HG02840 (cell line): ENCODE measurements at regions not wholly inside any gene's neighbourhood (a gene's known extent, or its start where the extent isn't known, plus 50 kb on each side); places are given as distances from the start of the nearest gene placed in this dataset.
"Not testable (repeated sequence)": the region's sequence is repeated elsewhere in the genome, so short reads cannot be mapped to it uniquely, and the experiment has no call there.

ENCODE experiments used
- ATAC-seq: cut with Tn5 transposase; IDR thresholded peaks from one replicate; pipeline ENCODE4 v1.9.1; 2021; ENCODE audit warnings: mild to moderate bottlenecking, moderate library complexity, moderate number of reproducible peaks; ENCODE audit not compliant: unreplicated experiment, low FRiP score

DNA sequence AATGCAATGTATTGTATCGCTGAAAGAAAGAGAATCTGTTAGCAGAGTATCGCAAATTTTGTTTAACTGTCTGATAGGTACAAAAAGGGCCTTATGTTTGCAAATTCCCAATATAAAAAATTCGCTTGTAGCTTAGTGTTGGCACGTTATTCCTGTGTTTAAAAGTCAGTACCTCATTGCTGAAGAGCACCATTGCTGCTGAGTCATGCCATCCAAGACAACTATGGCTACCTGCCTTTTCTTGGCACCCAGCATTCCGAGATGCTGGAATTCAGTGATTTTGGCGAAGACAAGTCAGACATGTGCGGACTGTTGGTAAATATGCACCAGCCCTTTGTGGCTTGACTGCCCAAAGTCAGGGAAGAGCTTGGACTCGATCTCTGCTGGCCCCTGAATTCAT, 149.5 kb upstream of the EEA1 start:
- ATAC-seq, result no peak

DNA sequence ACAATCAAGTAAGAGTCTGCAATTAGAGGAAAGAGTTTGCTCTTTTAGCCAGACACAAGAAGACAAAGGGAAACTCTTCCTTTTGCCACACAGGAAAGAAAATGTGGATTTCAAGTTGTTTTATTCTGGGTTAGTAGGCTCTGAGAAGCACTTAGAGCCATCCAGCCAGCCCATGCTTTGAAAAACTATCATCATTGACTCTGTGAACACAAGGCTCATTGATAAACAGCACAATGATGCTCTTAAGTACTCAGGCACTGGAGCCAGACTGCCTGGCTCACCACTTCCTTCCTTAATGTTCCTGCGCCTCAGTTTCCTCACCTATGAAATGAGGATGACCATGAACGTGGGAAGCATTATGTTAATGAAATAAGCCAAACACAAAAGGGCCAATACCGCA, 150.2 kb upstream of the EEA1 start:
- no peak for ATAC-seq

DNA sequence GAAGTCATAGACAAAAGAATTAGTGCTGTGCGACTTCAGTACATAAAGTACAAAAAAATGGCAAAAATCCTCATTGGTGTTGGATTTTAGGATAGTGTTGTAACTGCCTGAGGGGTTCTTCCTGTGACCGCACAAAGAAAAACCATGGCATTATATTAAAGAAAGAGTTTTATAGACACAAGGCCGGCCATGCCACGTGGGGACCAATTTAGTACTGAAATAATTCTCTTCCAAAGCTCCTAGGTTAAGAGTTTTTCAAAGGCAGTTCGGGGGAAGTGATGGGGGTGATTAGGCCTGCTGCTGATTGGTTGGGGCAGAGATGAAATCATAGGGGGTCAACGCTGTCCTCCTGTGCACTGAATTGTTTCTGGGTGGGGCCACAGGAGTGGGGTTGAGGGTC, 150.9 kb upstream of the EEA1 start:
- ATAC-seq, result no peak

DNA sequence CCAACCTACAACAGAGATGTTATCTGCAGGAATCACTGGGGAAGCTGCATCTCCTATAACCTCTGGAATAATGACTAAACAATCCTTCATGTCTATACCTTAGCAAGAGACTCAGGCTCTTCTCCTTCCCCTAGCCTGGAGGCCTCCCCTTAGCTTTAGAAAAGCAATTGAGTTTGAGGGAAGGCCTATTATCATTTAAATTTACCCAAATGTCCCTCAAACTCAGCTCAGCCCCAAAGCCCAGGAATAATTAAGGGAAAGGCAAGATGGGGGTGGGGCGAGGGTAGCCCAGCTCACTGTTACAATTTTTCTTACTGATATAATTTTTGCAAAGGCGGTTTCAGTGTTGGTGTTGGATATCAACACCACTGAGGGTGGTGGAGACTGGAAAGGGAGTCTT, 151.4 kb upstream of the EEA1 start:
- ATAC-seq, result no peak

DNA sequence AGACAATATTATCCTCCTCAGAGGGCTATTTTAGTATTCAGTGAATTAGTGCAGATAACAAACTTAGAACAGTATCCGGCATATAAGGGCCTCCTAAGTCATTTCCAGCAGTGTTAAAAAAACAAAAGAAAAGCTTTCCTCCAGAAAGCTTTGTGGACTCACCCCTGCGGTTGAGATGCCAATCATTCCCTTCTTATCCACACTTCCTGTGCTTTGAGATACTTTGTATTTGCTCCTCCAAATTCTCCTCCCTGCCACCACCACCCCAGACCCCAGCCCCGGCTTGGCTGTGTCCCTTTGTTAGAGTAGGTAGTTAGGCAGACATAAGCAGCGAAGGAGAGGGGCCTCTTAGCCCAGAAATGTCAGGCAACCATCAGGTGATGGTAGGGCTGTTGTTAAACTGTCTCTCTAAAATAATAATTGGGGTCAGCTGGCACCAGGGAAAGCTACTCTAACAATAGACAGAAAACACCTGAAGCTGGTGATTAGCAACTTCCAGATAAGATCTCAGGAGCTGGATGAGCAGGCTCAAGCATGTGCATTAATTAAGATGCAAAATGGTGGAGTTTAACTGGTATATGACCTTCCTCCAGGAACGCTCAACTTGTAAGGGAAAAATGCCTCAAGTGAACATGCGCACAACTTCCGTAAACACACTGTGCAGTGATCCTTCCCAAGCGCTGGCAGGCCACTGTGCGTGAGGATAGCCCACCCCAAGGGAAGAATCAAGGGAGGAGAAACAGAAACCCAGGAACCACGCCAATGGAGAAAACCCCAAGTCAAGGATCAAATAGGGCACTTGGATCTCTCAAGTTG, 152.1 kb upstream of the EEA1 start:
- no peak for ATAC-seq

DNA sequence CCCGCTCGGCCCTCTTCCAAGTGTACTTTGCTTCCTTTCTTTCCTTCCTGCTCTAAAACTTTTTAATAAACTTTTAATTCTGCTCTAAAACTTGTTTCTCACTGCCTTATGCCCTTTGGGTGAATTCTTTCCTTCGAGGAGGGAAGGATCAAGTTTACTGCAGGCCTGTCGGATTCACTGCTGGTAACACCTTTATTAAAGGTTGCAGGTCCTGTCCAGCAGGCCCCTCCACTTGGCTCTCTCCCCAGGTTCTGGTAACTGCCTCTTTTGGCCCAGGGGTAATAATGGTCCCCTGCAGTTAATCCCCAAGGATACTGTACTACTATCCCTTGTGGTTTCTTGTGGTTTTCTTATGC, 152.7 kb upstream of the EEA1 start:
- no peak for ATAC-seq

DNA sequence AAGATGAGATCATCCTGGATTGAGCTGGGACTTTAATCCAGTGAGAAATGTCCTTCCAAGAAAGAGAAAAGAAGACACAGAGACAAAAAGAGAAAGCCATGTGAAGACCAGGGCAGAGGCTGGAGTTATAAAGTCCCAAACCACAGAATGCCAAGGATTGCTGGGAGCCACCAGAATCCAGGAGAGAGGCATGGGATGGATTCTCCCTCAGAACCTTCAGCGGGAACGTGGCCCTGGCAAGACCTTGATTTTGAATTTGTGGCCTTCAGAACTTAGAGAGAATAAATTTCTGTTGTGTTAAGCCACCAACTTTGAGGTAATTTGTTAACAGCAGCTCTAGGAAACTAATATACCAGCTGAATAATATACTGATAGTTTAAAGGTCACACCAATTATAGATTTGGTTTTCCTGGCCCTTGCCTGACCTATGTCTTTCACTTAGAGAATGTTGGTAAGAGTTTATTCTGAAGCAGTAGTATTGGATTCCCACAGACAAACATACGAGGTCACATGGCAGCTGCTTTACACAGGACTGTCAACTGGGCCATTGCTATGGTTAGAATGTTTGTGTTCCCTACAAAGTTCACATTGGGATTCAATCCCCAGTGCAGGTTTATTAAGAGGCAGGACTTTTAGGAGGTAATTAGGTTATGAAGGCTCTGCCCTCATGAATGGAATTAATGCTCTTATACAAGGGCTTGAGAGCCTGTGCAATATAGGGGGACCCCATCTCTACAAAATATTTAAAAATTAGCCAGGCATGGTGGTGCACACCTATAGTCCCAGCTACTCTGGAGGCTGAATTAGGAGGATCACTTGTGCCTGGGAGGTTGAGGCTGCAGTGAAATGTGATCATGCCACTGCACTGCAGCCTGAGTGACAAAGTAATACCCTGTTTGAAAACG, 156.5 kb upstream of the EEA1 start:
- no peak for ATAC-seq

DNA sequence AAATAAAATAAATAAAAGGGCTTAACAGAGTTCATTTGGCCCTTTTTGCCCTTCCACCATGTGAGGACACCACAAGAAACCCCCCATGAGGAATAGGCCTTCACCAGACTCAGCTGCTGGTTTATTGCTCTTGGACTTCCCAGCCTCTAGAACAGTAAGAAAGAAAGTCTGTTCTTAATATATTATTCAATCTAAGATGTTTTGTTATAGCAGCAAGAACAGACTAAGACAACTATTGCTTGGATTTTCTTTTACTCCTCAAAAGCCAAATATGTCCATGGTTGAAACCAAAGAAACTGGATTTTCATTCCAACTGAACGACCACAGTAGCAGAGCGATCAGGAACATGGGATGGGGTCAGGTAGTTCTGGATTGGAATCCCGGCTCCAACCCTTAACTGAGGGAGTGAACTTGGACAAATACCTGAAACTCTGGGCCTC, 157.2 kb upstream of the EEA1 start:
- no peak for ATAC-seq

DNA sequence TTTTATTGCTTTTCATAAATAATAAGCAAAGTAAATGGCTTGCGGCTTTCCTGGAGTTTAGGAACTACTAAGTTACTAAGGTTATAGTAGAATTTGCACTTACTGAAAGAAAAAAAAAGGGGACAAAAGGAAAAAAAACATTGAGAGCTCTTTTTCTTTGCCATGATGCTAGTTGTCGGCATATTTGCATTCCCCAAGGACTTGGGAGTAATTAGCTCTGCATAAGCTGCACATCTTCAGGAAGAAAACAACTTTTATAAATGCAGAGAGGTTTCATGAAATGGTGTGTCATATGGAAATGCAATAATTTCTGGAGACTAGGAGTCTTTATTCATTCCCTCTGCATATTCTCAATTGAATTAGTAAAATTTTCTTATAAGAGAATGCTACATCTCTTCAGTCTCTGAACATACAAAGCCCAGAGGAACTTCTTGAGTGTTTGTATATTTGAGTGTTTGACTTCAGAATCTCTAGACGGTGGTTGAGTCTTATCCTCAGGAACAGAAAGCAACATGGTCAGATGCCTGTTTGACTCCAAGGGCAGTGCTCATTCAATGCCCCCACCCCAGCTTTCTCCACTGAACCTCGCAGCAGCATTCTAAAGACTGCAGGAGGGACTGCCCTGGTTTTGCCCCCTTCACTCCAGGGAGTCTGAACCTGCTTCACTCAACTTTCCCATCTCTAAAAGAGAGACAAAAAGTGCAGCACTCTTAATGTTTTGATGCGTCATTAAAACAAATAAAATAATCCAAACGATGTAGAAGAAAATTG, 158.9 kb upstream of the EEA1 start:
- no peak for ATAC-seq

DNA sequence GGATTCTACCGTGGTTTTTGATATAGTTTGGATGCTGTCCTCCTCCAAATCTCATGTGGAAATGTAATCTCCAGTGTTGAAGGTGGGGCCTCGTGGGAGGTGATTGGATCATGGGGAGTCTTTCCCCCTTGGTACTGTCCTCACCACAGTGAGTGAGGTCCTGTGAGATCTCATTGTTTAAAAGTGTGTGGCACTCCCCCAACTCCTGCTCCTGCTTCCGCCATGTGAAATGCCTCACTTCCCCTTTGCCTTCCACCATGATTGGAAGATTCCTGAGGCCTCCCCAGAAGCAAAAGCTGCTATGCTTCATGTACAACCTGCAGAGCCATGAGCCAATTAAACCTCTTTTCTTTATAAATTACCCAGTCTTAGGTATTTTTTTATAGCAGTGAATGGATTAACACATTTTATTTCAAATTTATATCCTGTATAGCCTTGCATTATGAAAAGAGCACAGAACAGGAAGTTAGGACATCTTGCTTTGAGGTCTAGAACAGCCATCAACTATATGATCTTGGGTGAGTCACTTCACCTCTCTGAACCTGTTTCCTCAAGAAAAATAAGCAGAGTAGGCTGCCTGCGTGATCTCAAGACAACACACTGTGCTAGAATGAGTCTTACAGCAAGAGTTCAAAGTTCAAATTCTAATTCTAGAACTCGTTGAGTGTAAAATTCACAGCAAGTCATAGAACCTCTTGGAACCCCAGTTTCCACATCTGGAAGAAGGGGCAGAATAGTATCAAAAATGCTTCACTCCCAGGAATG, 160.9 kb upstream of the EEA1 start:
- ATAC-seq, result no peak

DNA sequence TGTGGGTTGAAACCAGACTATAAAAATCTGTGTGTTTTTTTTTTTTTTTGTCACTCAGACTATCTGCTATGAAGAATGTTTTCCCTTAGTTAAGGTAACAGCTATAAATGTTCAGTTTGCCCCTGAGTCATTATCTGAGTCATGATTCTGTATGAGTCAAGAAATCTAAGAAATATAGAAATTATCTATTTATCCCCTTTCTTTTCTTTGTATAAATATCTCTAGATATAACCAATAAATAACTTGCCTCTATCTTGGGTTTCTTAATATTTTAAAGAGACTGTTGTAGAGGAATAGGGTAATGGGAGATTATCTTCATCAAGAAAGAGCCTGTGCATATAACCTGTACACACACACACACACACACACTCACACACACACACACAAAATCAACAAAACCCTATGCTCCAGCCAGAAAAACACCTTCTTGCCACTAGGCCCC, 161.7 kb upstream of the EEA1 start:
- ATAC-seq, result no peak

DNA sequence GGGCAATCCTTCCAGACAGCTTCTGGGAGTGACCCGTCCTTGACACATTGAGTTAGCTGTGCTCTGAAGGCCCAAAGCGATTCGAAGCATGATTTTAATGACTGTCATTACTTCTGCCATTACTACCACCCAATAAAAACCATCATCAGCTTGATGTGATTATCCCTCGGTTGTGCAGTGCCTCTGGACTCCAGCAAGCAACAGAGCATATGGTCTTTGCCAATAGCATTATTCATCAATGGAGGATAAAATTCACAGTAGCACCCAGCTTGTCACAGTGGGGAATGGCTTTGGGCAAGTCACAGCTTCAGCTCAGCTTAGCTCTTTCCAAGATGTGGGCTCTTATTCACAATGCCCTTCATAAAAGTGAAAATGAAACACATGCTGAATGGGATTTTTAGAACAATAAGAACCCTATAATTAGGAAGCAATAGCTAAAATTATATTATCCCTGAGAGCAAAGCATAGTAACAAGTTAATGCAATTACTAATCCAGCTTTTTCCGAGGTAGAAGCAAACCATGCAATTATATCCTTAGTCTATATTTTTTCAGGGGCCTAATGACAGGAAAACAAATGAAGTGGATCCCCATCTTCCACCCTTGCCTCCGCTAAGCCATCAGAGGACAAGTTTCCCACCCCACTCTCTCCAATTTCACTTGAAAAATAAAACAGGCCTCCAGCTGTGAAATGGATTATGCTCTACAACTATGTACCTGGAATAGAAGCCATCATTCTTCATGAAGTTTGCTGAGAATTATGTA, 163.0 kb upstream of the EEA1 start:
- ATAC-seq, result no peak

DNA sequence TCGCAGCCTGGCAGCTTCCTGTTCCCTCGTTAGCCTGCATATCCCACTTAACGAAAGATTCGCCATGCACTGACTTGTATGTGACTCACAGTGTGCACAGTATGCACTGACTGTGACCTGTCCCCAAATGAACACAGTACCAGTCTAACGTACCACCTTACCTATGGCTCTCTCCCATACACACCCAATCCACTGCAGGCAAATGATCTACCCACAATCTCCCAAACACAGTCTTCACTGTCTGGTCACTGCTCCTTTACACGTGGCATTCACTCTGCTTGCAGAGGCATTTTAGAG, 163.5 kb upstream of the EEA1 start:
- no peak for ATAC-seq

DNA sequence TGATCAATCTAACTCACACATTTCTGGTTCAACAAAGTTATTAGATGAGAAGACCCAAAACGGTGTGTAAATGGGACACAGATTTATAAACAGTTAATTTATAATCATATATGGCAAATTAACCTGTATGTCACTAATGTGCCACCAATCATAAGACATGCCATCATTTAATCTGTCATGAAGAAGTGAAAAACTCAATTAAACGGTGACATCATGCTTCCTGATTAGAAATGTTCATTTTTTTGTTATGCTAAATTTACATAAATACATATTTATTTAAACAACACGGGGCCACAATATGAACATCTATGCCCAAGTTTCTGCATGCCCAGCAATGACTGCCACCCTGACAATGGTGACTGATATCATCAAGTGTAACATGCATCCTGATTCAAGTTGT, 164.1 kb upstream of the EEA1 start:
- no peak for ATAC-seq

DNA sequence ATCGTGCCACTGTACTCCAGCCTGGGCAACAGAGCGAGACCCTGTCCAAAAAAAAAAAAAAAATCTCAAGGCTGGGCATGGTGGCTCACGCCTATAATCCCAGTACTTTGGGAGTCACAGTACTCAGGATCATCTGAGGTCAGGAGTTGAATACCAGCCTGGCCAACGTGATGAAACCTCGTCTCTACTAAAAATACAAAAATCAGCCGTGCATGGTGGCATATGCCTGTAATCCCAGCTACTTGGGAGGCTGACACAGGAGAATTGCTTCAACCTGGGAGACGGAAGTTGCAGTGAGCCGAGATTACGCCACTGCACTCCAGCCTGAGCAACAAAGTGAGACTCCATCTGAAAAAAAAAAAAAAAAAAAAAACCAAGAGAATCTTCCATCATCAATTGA, 165.1 kb upstream of the EEA1 start:
- ATAC-seq, result not testable (repeated sequence)

DNA sequence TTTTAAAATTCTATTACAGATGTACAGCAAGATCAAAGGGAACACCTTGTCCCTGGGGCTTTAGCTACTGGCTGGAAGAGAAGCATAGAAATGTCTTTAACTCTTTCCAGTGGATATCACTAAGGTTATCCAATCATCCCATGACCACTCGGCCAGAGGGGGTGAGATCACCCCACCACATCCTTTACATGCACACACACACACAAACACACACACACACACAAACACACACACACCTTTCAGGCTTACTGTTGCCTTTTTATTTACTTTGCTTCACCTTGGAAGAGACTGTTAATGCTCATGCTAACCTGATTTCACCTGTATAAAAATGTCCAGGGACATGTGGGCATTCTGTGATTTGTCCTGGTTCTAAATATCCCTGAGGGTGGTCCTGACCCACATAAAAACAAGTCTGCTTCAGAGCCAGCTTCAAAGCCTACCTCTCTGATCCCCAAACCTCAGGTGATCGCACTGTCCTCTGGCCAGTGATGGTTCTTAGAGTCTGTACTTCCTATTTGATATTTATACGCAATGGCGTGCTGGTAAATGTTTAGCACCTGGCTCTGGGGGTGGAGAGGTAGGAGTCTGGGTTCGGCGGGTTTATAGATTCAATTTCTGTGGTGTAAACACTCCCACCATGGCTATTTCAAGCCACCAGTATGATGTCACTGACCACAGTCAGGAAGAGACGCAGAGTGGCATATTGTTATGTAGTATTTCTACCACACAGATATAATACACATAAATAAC, 166.1 kb upstream of the EEA1 start:
- ATAC-seq, result peak; percentile 92

DNA sequence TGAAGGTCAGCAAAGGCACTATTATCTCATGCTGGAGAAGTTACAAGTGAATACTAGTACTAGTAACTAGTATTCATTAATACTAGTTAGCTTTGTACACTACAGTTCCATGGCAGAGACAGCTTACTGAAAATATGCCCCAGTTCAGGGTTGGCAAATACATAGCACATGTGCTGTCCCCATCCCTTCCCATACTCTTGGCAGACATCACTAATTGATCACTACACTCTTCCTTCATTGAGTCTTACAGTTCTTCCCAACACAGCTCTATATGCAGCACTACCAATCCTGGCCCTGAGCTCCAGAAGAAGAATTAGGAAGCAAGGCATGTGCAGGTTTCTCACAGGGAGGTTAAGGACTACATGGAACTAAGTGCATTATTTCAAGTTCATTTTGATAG, 168.3 kb upstream of the EEA1 start:
- no peak for ATAC-seq

DNA sequence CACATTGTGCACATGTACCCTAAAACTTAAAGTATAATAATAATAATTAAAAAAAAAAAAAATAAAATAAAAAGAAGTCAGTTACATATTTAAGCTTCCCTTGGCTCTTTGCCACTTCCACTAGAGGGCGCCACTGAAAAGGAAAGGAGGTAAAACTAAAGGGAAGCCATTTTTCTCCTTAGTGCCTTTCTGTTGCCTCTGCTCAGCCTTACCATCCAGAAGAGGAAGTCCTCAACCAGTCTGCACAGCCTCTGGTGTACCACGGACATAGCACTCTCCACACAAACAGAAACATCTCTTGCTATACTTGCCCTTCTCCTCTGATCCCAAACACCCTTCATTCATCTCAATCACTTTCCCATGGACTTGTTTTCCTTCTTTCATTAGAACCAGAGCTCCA, 169.0 kb upstream of the EEA1 start:
- no peak for ATAC-seq

DNA sequence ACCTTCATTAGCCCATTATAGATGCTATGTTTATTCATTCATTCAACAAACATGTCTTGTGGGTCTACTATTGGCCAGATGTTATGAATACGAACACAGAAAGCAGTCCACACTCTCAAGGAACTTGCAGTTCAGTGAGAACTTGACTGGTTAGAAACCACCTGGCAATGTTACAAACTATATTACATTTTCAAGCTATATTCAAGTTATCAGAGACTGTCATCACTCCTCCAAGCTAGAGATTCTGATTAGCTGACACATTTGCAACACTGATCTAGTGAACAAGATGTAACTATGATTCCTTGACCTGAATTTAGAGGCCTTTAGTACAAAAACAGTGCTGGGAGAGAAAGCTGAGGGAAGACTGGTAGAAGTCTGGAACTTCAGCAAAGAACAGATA, 170.7 kb upstream of the EEA1 start:
- ATAC-seq, result no peak
